NCI-H2081 treated with DMSO at 0.1 percent for 48 hours (cell line): ENCODE measurements at regions not wholly inside any gene's neighbourhood (a gene's known extent, or its start where the extent isn't known, plus 50 kb on each side); places are given as distances from the start of the nearest gene placed in this dataset.
"Not testable (repeated sequence)": the region's sequence is repeated elsewhere in the genome, so short reads cannot be mapped to it uniquely, and the experiment has no call there.

Experiments
- DNase-seq: peaks from one replicate; lab custom pipeline; 2025; lab: John Stamatoyannopoulos, UW

- no peak for DNase-seq
Observed at GRCh38 chr5:145110181-145110580, 725.0 kb downstream of the PRELID2 start.

- no peak for DNase-seq
Observed at GRCh38 chr5:145105384-145105783, 729.8 kb downstream of the PRELID2 start.

GRCh38 chr5:145104106-145104505 is 731.0 kb downstream of the PRELID2 start:
- DNase-seq, result no peak

- DNase-seq, result no peak
Observed at GRCh38 chr5:145101246-145101645, 733.9 kb downstream of the PRELID2 start.

- DNase-seq, result no peak
Observed at GRCh38 chr5:145090115-145090514, 745.0 kb downstream of the PRELID2 start.

GRCh38 chr5:145084834-145085233 is 750.3 kb downstream of the PRELID2 start:
- no peak for DNase-seq

GRCh38 chr5:145077028-145077427 is 758.1 kb downstream of the PRELID2 start:
- DNase-seq, result no peak

GRCh38 chr5:145076040-145076439 is 759.1 kb downstream of the PRELID2 start:
- DNase-seq, result no peak

- no peak for DNase-seq
Observed at GRCh38 chr5:145072889-145073288, 762.3 kb downstream of the PRELID2 start.

GRCh38 chr5:145068721-145069120 is 766.4 kb downstream of the PRELID2 start:
- no peak for DNase-seq

- DNase-seq, result no peak
Observed at GRCh38 chr5:145062280-145063062, 772.7 kb downstream of the PRELID2 start.

- DNase-seq, result no peak
Observed at GRCh38 chr5:145056800-145057199, 778.3 kb downstream of the PRELID2 start.

GRCh38 chr5:145050181-145050580 is 785.0 kb downstream of the PRELID2 start:
- no peak for DNase-seq

GRCh38 chr5:145044970-145045369 is 790.2 kb downstream of the PRELID2 start:
- DNase-seq, result no peak

GRCh38 chr5:145028626-145029025 is 806.5 kb downstream of the PRELID2 start:
- DNase-seq, result no peak

- no peak for DNase-seq
Observed at GRCh38 chr5:145027286-145027685, 807.9 kb downstream of the PRELID2 start.

- no peak for DNase-seq
Observed at GRCh38 chr5:145025775-145026174, 809.4 kb downstream of the PRELID2 start.

- no peak for DNase-seq
Observed at GRCh38 chr5:145015146-145015545, 820.0 kb downstream of the PRELID2 start.

- no peak for DNase-seq
Observed at GRCh38 chr5:145014109-145014508, 821.0 kb downstream of the PRELID2 start.

- DNase-seq, result no peak
Observed at GRCh38 chr5:145010834-145011233, 824.3 kb downstream of the PRELID2 start.

GRCh38 chr5:145008876-145009530 is 826.1 kb downstream of the PRELID2 start:
- no peak for DNase-seq

- DNase-seq, result not testable (repeated sequence)
Observed at GRCh38 chr5:144994356-144994755, 823.7 kb downstream of the KCTD16 start.

GRCh38 chr5:144983101-144983500 is 812.4 kb downstream of the KCTD16 start:
- no peak for DNase-seq
